Suppressor macrophage treated with lipopolysaccharide for 1 hour (primary cell): ENCODE measurements at regions not wholly inside any gene's neighbourhood (a gene's known extent, or its start where the extent isn't known, plus 50 kb on each side); places are given as distances from the start of the nearest gene placed in this dataset.

Experiments used
- DNase-seq, 3 donors: peaks; one replicate each; pipeline ENCODE4 v3.0.0-alpha.2; 2020 to 2022

- no peak for DNase-seq
Observed at GRCh38 chr3:74346896-74347295, 267.6 kb downstream of the CNTN3 start.

- DNase-seq, result no peak
Observed at GRCh38 chr3:74345701-74346100, 268.8 kb downstream of the CNTN3 start.

- no peak for DNase-seq
Observed at GRCh38 chr3:74344865-74345440, 269.5 kb downstream of the CNTN3 start.

GRCh38 chr3:74343391-74343790 is 271.1 kb downstream of the CNTN3 start:
- no peak for DNase-seq

GRCh38 chr3:74338998-74339397 is 275.5 kb downstream of the CNTN3 start:
- no peak for DNase-seq

- no peak for DNase-seq
Observed at GRCh38 chr3:74332165-74332564, 282.3 kb downstream of the CNTN3 start.

- no peak for DNase-seq
Observed at GRCh38 chr3:74331711-74332110, 282.7 kb downstream of the CNTN3 start.

- no peak for DNase-seq
Observed at GRCh38 chr3:74329096-74329495, 285.4 kb downstream of the CNTN3 start.

- DNase-seq, result no peak
Observed at GRCh38 chr3:74328435-74328834, 286.0 kb downstream of the CNTN3 start.

- DNase-seq, result no peak
Observed at GRCh38 chr3:74315291-74315690, 299.2 kb downstream of the CNTN3 start.

GRCh38 chr3:74314696-74315095 is 299.8 kb downstream of the CNTN3 start:
- DNase-seq, result no peak

- no peak for DNase-seq
Observed at GRCh38 chr3:74309716-74310115, 304.7 kb downstream of the CNTN3 start.

GRCh38 chr3:74304424-74304823 is 310.0 kb downstream of the CNTN3 start:
- DNase-seq, result no peak

- no peak for DNase-seq
Observed at GRCh38 chr3:74303711-74304110, 310.7 kb downstream of the CNTN3 start.

GRCh38 chr3:74302969-74303368 is 311.5 kb downstream of the CNTN3 start:
- no peak for DNase-seq

- no peak for DNase-seq
Observed at GRCh38 chr3:74302281-74302680, 312.2 kb downstream of the CNTN3 start.

GRCh38 chr3:74301056-74301455 is 313.4 kb downstream of the CNTN3 start:
- DNase-seq, result no peak

- DNase-seq, result no peak
Observed at GRCh38 chr3:74295479-74295878, 319.0 kb downstream of the CNTN3 start.

GRCh38 chr3:74288761-74289160 is 325.7 kb downstream of the CNTN3 start:
- no peak for DNase-seq

GRCh38 chr3:74287557-74287956 is 326.9 kb downstream of the CNTN3 start:
- no peak for DNase-seq

- no peak for DNase-seq
Observed at GRCh38 chr3:74282202-74282601, 332.3 kb downstream of the CNTN3 start.

- no peak for DNase-seq
Observed at GRCh38 chr3:74281705-74282104, 332.8 kb downstream of the CNTN3 start.

GRCh38 chr3:74273555-74274402 is 340.7 kb downstream of the CNTN3 start:
- no peak for DNase-seq

- DNase-seq, result no peak
Observed at GRCh38 chr3:74273091-74273490, 341.4 kb downstream of the CNTN3 start.

- no peak for DNase-seq
Observed at GRCh38 chr3:74271541-74271940, 342.9 kb downstream of the CNTN3 start.
